ENCODE measurements at regions not wholly inside any gene's neighbourhood (a gene's known extent, or its start where the extent isn't known, plus 50 kb on each side); places are given as distances from the start of the nearest gene placed in this dataset.

DNA sequence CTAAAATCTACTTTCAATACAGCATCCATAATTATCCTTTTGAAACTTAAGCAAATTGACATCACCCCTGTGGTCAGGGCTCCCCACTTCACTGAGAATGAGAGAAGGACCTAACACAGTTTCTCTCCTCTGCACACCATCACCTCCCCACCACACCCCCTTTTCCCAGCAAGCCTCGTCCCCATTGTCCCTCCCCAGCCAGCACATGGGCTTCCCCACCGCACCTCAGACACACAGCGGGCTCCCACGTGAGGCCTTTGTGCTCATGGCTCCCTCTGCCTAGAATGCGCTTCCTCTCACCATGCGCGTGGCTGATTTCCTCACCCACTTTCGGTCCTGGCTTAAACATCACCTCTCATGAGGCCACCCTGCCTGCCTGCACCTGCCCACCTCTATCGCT is 639.0 kb upstream of the FRG1 start:
- no peak for TF ChIP-seq CTCF (IDR thresholded peaks at IDR 0.05 in 2 of 3, conservative IDR thresholded peaks at IDR 0.05 in 1 of 3; ENCODE audit: borderline replicate concordance in 1 of 3, insufficient read depth in 1 of 3, low read depth in 2 of 3, low read length in 2 of 3)
- TF ChIP-seq POLR2A (IDR thresholded peaks at IDR 0.05; ENCODE audit: borderline replicate concordance, extremely low read depth, insufficient read depth, insufficient read length), result no peak
- TF ChIP-seq CBX3 (IDR thresholded peaks at IDR 0.05; ENCODE audit: low read depth), result no peak
- no peak for TF ChIP-seq POLR2AphosphoS5 (IDR thresholded peaks at IDR 0.05; ENCODE audit: low read depth, low read length)
- TF ChIP-seq EZH2 (IDR thresholded peaks at IDR 0.05), result no peak
- TF ChIP-seq ZBTB33 (IDR thresholded peaks at IDR 0.05; ENCODE audit: extremely low read depth, insufficient replicate concordance, low read length), result no peak
- no peak for TF ChIP-seq RAD21 (IDR thresholded peaks at IDR 0.05; ENCODE audit: low read depth)
- no peak for TF ChIP-seq SIN3A (IDR thresholded peaks at IDR 0.05; ENCODE audit: low read depth)
